Panc1 (cell line): ENCODE measurements at regions not wholly inside any gene's neighbourhood (a gene's known extent, or its start where the extent isn't known, plus 50 kb on each side); places are given as distances from the start of the nearest gene placed in this dataset.
"Not testable (repeated sequence)": the region's sequence is repeated elsewhere in the genome, so short reads cannot be mapped to it uniquely, and the experiment has no call there.

ENCODE experiments used
- ATAC-seq: fragments of 200-7000 bp; cut with Tn5 transposase; 2 replicates; pipeline ENCODE4 v1.9.1; 2020; ENCODE audit warnings: mild to moderate bottlenecking, moderate library complexity
- BruUV-seq: library from RNA; stranded (reverse); fragments of 400-500 nt; replicated peaks from 2 replicates; lab custom pipeline; 2021; lab: Mats Ljungman, UMichigan
- CTCF ChIA-PET: fragments of 300-600 bp; sonication (Branson Sonifier 250); formaldehyde crosslinking; loops from one replicate; lab custom pipeline; 2022; ENCODE audit warnings: antibody characterized with exemption; lab: Charles Lee
- POLR2A ChIA-PET: fragments of 300-600 bp; sonication (Branson Sonifier 250); formaldehyde crosslinking; loops from one replicate; lab custom pipeline; 2022; ENCODE audit warnings: antibody characterized with exemption; lab: Charles Lee
- DNase-seq: peaks from one replicate; pipeline ENCODE4 v3.0.0-alpha.2; 2010; ENCODE audit warnings: low read depth, low spot score
- H3K27ac ChIP-seq: 2 replicates; pipeline ENCODE4 v1.5.1; 2011; ENCODE audit warnings: mild to moderate bottlenecking, low read length, inconsistent platforms
- H3K27me3 ChIP-seq: fragments of 200-500 bp; sonication (Bioruptor generic); 2 replicates; pipeline ENCODE4 v1.6.0; 2014; ENCODE audit warnings: low read length, inconsistent platforms; ENCODE audit not compliant: control insufficient read depth, insufficient read depth
- H3K36me3 ChIP-seq: fragments of 200-500 bp; sonication (Bioruptor generic); 2 replicates; pipeline ENCODE4 v1.5.1; 2014; ENCODE audit warnings: inconsistent platforms, mild to moderate bottlenecking, low read length, moderate library complexity; ENCODE audit not compliant: control insufficient read depth, insufficient read depth
- H3K4me1 ChIP-seq: 2 replicates; pipeline ENCODE4 v1.5.1; 2011; ENCODE audit warnings: inconsistent platforms, mild to moderate bottlenecking, low read length, moderate library complexity; ENCODE audit not compliant: control insufficient read depth, insufficient read depth
- H3K4me3 ChIP-seq, 2 experiments: 2 replicates each; pipeline ENCODE4 v1.5.1; 2011 to 2012; ENCODE audit warnings: low read depth in 2 of 2, low read length in 2 of 2, mild to moderate bottlenecking in 2 of 2, inconsistent platforms in 1 of 2, moderate library complexity in 1 of 2
- H3K9me3 ChIP-seq: fragments of 200-500 bp; sonication (Bioruptor generic); 2 replicates; pipeline ENCODE4 v1.5.1; 2014; ENCODE audit warnings: low read depth, mild to moderate bottlenecking, inconsistent platforms, low read length, moderate library complexity; ENCODE audit not compliant: control insufficient read depth, insufficient read depth
- CTCF ChIP-seq: fragments of 450-650 bp; IDR thresholded peaks from 2 replicates; pipeline ENCODE4 v1.5.1; 2017; ENCODE audit warnings: mild to moderate bottlenecking
- POLR2AphosphoS5 ChIP-seq: IDR thresholded peaks from 2 replicates; pipeline ENCODE4 v1.6.1; 2012; ENCODE audit warnings: mild to moderate bottlenecking, low read depth, low read length, moderate library complexity
- REST ChIP-seq, 2 experiments: IDR thresholded peaks; 2 replicates each; pipeline ENCODE4 v1.6.1; 2011 to 2012; ENCODE audit warnings: low read depth in 2 of 2, control low read depth in 1 of 2, low read length in 1 of 2, mild to moderate bottlenecking in 1 of 2, moderate library complexity in 1 of 2; ENCODE audit not compliant: insufficient read depth in 1 of 2
- SIN3A ChIP-seq: IDR thresholded peaks from 2 replicates; pipeline ENCODE4 v1.6.1; 2012; ENCODE audit warnings: low read depth, mild to moderate bottlenecking, low read length, moderate library complexity, borderline replicate concordance; ENCODE audit not compliant: insufficient read depth
- TCF7L2 ChIP-seq: IDR thresholded peaks from 2 replicates; pipeline ENCODE4 v1.6.1; 2011; ENCODE audit warnings: mild to moderate bottlenecking, low read depth, low read length, inconsistent platforms
- in situ Hi-C: cut with HindIII; loops from 2 replicates; pipeline ENCODE4 v1.10.0; 2016; ENCODE audit warnings: low sequenced_read_pairs, low pct_unique_long_range_greater_than_20kb
- intact Hi-C: fragments of 100-400 bp; cut with micrococcal nuclease; formaldehyde crosslinking; loops from one replicate; pipeline ENCODE4 v1.10.0; 2022; ENCODE audit not compliant: unreplicated experiment

- intact Hi-C loops = no loop called here
Measured at GRCh38 chr5:158234323-158235158, 375.6 kb upstream of the CLINT1 start.

GRCh38 chr5:158233735-158234322 lies 374.9 kb upstream of the CLINT1 start:
- no peaks in the 10 kb centered on the region for H3K27me3 ChIP-seq
- DNase-seq (no peak), ATAC-seq (no peak)
- intact Hi-C loops (no loop called here), in situ Hi-C loops (no loop called here)
- ChIA-PET POLR2A (no interaction called here), CTCF (no interaction called here)
- H3K36me3 ChIP-seq = no peaks in the 10 kb centered on the region
- no peak for TF ChIP-seq CTCF
- no peak overlapping the region for H3K4me3 ChIP-seq
- H3K27ac ChIP-seq = no peak overlapping the region
- H3K9me3 ChIP-seq = no peaks in the 10 kb centered on the region
- no TSS peak for BruUV-seq
- H3K4me1 ChIP-seq = no peaks in the 10 kb centered on the region

More at GRCh38 chr5:158234323-158235158, 375.6 kb upstream of the CLINT1 start:
- H3K4me1 ChIP-seq = no peaks in the 10 kb centered on the region
- H3K27ac ChIP-seq = no peak overlapping the region
- ATAC-seq (no peak), DNase-seq (no peak)
- CTCF ChIA-PET = no interaction called here
- H3K36me3 ChIP-seq = no peaks in the 10 kb centered on the region
- H3K27me3 ChIP-seq = no peaks in the 10 kb centered on the region
- H3K4me3 ChIP-seq = no peak overlapping the region
- in situ Hi-C loops = no loop called here
- no peak for TF ChIP-seq POLR2AphosphoS5
- TF ChIP-seq SIN3A = no peak
- no peak for TF ChIP-seq TCF7L2
- no peak for TF ChIP-seq REST (IDR thresholded peaks at IDR 0.05; ENCODE audit: insufficient read depth in 1 of 2, low read depth in 2 of 2, low read length in 1 of 2)
- no peak for TF ChIP-seq CTCF
- BruUV-seq = no TSS peak
- no peaks in the 10 kb centered on the region for H3K9me3 ChIP-seq
- POLR2A ChIA-PET = no interaction called here

GRCh38 chr5:158227314-158227713 lies 368.4 kb upstream of the CLINT1 start:
- H3K9me3 ChIP-seq, CTCF ChIA-PET, DNase-seq, H3K36me3 ChIP-seq, H3K27me3 ChIP-seq, POLR2A ChIA-PET, H3K4me3 ChIP-seq, H3K27ac ChIP-seq, intact Hi-C loops, H3K4me1 ChIP-seq, in situ Hi-C loops, BruUV-seq, ATAC-seq: not testable (repeated sequence)
